Ramos (cell line): ENCODE measurements at regions not wholly inside any gene's neighbourhood (a gene's known extent, or its start where the extent isn't known, plus 50 kb on each side); places are given as distances from the start of the nearest gene placed in this dataset.
"Not testable (repeated sequence)": the region's sequence is repeated elsewhere in the genome, so short reads cannot be mapped to it uniquely, and the experiment has no call there.

Experiments used
- in situ Hi-C: fragments of 300-500 bp; cut with MboI; formaldehyde crosslinking; loops from one replicate; pipeline ENCODE4 v1.14.3; 2022; ENCODE audit warnings: low sequenced_read_pairs; ENCODE audit not compliant: unreplicated experiment

- in situ Hi-C loops, result no loop called here
Measured at GRCh38 chr12:14199455-14200198, 165.9 kb upstream of the ATF7IP start.

GRCh38 chr12:14200598-14200997 lies 164.9 kb upstream of the ATF7IP start:
- in situ Hi-C loops, result no loop called here

GRCh38 chr12:14201291-14201690 lies 164.2 kb upstream of the ATF7IP start:
- in situ Hi-C loops, result no loop called here

GRCh38 chr12:14207905-14208551 lies 157.5 kb upstream of the ATF7IP start:
- in situ Hi-C loops, result no loop called here

GRCh38 chr12:14211947-14212387 lies 153.5 kb upstream of the ATF7IP start:
- in situ Hi-C loops, result no loop called here

GRCh38 chr12:14213542-14213941 lies 151.9 kb upstream of the ATF7IP start:
- in situ Hi-C loops, result no loop called here

GRCh38 chr12:14214495-14214894 lies 151.0 kb upstream of the ATF7IP start:
- in situ Hi-C loops, result no loop called here

GRCh38 chr12:14215949-14216348 lies 149.5 kb upstream of the ATF7IP start:
- in situ Hi-C loops, result not testable (repeated sequence)

GRCh38 chr12:14216405-14217294 lies 148.8 kb upstream of the ATF7IP start:
- in situ Hi-C loops, result no loop called here

- in situ Hi-C loops, result no loop called here
Measured at GRCh38 chr12:14219156-14219555, 146.3 kb upstream of the ATF7IP start.

GRCh38 chr12:14219670-14220069 lies 145.8 kb upstream of the ATF7IP start:
- in situ Hi-C loops, result not testable (repeated sequence)

- in situ Hi-C loops, result loop anchor here (25.0 kb wide), 1 partner anchor 412 kb away; no protein-coding TSS in a partner anchor
Measured at GRCh38 chr12:14225064-14225463, 140.4 kb upstream of the ATF7IP start.

- in situ Hi-C loops, result loop anchor here (25.0 kb wide), 1 partner anchor 402 kb away; no protein-coding TSS in a partner anchor
Measured at GRCh38 chr12:14235176-14235575, 130.3 kb upstream of the ATF7IP start.

- in situ Hi-C loops, result loop anchor here (25.0 kb wide), 1 partner anchor 401 kb away; no protein-coding TSS in a partner anchor
Measured at GRCh38 chr12:14236641-14237040, 128.8 kb upstream of the ATF7IP start.

GRCh38 chr12:14238221-14238792 lies 127.2 kb upstream of the ATF7IP start:
- in situ Hi-C loops, result loop anchor here (25.0 kb wide), 1 partner anchor 399 kb away; no protein-coding TSS in a partner anchor

GRCh38 chr12:14239350-14239934 lies 126.0 kb upstream of the ATF7IP start:
- in situ Hi-C loops, result loop anchor here (25.0 kb wide), 1 partner anchor 398 kb away; no protein-coding TSS in a partner anchor

- in situ Hi-C loops, result loop anchor here (25.0 kb wide), 1 partner anchor 397 kb away; no protein-coding TSS in a partner anchor
Measured at GRCh38 chr12:14239935-14240872, 125.3 kb upstream of the ATF7IP start.

GRCh38 chr12:14240873-14241220 lies 124.6 kb upstream of the ATF7IP start:
- in situ Hi-C loops, result loop anchor here (25.0 kb wide), 1 partner anchor 396 kb away; no protein-coding TSS in a partner anchor
